Psoas muscle (tissue), 7 donors: ENCODE measurements at regions not wholly inside any gene's neighbourhood (a gene's known extent, or its start where the extent isn't known, plus 50 kb on each side); places are given as distances from the start of the nearest gene placed in this dataset.

Experiments used
- ATAC-seq, 4 donors: fragments of 200-7000 bp; cut with Tn5 transposase; one replicate each; pipeline ENCODE4 v1.9.1; 2020; ENCODE audit warnings: moderate library complexity in 3 of 4, mild to moderate bottlenecking in 2 of 4
- DNase-seq, 2 donors: peaks; one replicate each; pipeline ENCODE4 v3.0.0-alpha.2; 2020
- H3K27ac ChIP-seq: fragments of 200-600 bp; one replicate; pipeline ENCODE4 v1.8.0; 2022
- H3K27me3 ChIP-seq, 3 donors: fragments of 200-600 bp in 1 of 3; one replicate each; pipeline versions ENCODE4 v1.6.1 to v1.8.0; 2013 to 2022; ENCODE audit warnings: low read length in 2 of 3, mild to moderate bottlenecking in 2 of 3, moderate library complexity in 1 of 3; ENCODE audit not compliant: insufficient read depth in 3 of 3
- H3K36me3 ChIP-seq, 2 donors: fragments of 200-600 bp in 1 of 2; one replicate each; pipeline versions ENCODE4 v1.6.1 to v1.8.0; 2013 to 2022; ENCODE audit warnings: low read depth in 1 of 2, mild to moderate bottlenecking in 1 of 2, moderate library complexity in 1 of 2; ENCODE audit not compliant: insufficient read depth in 1 of 2
- H3K4me1 ChIP-seq: fragments of 200-600 bp; one replicate; pipeline ENCODE4 v1.8.0; 2022
- H3K4me3 ChIP-seq: fragments of 200-600 bp; one replicate; pipeline ENCODE4 v1.8.0; 2022; ENCODE audit warnings: mild to moderate bottlenecking
- H3K9me3 ChIP-seq: fragments of 200-600 bp; one replicate; pipeline ENCODE4 v1.8.0; 2022
- CTCF ChIP-seq: fragments of 200-600 bp; IDR thresholded peaks from one replicate; pipeline ENCODE4 v1.8.0; 2022; ENCODE audit warnings: antibody characterized with exemption
- WGBS, 3 donors: extraction: QIAGEN DNeasy Blood & Tissue Kit; methylation state at CpG; one replicate each; pipeline versions ENCODE4 v1.1.6 to v1.1.7; 2013; 5-methylcytosine and 5-hydroxymethylcytosine counted together
- intact Hi-C, 2 donors: fragments of 100-400 bp; cut with DNase I; formaldehyde crosslinking; loops; one replicate each; pipeline versions ENCODE4 v1.11.0 to v1.14.2; 2022
- donor health status: healthy with polysubstance abuse.
- donor health status: DM: no; HTN: no; CAD: no; lungs with moderate emphysema.
- donor health status: Bipolar disorder and iron deficiency.
- donor health status: healthy.
- donor health status: DM: yes; HTN: yes; CAD: no.
- donor health status: DM: no; HTN: no; CAD: no.
- donor health status: DM: yes; HTN: yes; CAD: no.

- H3K4me1 ChIP-seq = no peaks in the 10 kb centered on the region
- H3K27ac ChIP-seq = no peak overlapping the region
- 69 to 95% (median 88%) methylated on average over 4 of the region's 4 CpGs for WGBS, 3 donors
- intact Hi-C loops = no loop called here
- H3K9me3 ChIP-seq = no peaks in the 10 kb centered on the region
- no peak for TF ChIP-seq CTCF
- ATAC-seq (no peak), DNase-seq (no peak)
- no peak overlapping the region for H3K4me3 ChIP-seq
- H3K27me3 ChIP-seq = no peaks in the 10 kb centered on the region
- no peaks in the 10 kb centered on the region for H3K36me3 ChIP-seq
These were observed 450.4 kb downstream of the GPATCH2 start for GRCh38 chr1:217180443-217180842.

- H3K9me3 ChIP-seq = no peaks in the 10 kb centered on the region
- DNase-seq = no peak
- peaks cover 0 to 3% (median 0%) of the 10 kb centered on the region in 3 donors for H3K27me3 ChIP-seq
- WGBS, 3 donors = 89% methylated on average over 4 of the region's 4 CpGs
- ATAC-seq = no peak
- TF ChIP-seq CTCF = no peak
- H3K4me3 ChIP-seq = no peak overlapping the region
- no peaks in the 10 kb centered on the region for H3K4me1 ChIP-seq
- no peak overlapping the region for H3K27ac ChIP-seq
- H3K36me3 ChIP-seq = no peaks in the 10 kb centered on the region
- intact Hi-C loops = no loop called here
These were observed 441.2 kb upstream of the ESRRG start for GRCh38 chr1:217164403-217164802.

- ATAC-seq = no peak
- Histone ChIP-seq H3K27me3 (no peaks in the 10 kb centered on the region), H3K4me3 (no peak overlapping the region), H3K27ac (no peak overlapping the region), H3K36me3 (no peaks in the 10 kb centered on the region), H3K9me3 (peaks cover 7% of the 10 kb centered on the region), H3K4me1 (no peaks in the 10 kb centered on the region)
- intact Hi-C loops = no loop called here
- TF ChIP-seq CTCF = no peak
- 42 to 59% (median 47%) methylated on average over 4 of the region's 4 CpGs for WGBS, 3 donors
- no peak for DNase-seq
These were observed 430.1 kb upstream of the ESRRG start for GRCh38 chr1:217153361-217153760.

GRCh38 chr1:217150366-217150765 lies 427.1 kb upstream of the ESRRG start:
- no peak for ATAC-seq
- intact Hi-C loops = no loop called here

More at GRCh38 chr1:217150366-217150765, 427.1 kb upstream of the ESRRG start:
- Histone ChIP-seq H3K27ac (no peak overlapping the region), H3K4me1 (no peaks in the 10 kb centered on the region), H3K4me3 (no peak overlapping the region), H3K9me3 (peaks cover 12% of the 10 kb centered on the region), H3K27me3 (no peaks in the 10 kb centered on the region), H3K36me3 (no peaks in the 10 kb centered on the region)
- DNase-seq = no peak
- TF ChIP-seq CTCF = no peak
